ENCODE measurements at regions not wholly inside any gene's neighbourhood (a gene's known extent, or its start where the extent isn't known, plus 50 kb on each side); places are given as distances from the start of the nearest gene placed in this dataset.

GRCh38 chr1:118364882-118365281 is 179.9 kb upstream of the SPAG17 start:
- TF ChIP-seq TAF1 (IDR thresholded peaks at IDR 0.05; ENCODE audit: borderline replicate concordance, low read depth, low read length) (no peak), GABPA (IDR thresholded peaks at IDR 0.05; ENCODE audit: low read depth) (no peak)

Data from SK-N-SH (cell line).